ENCODE measurements at regions not wholly inside any gene's neighbourhood (a gene's known extent, or its start where the extent isn't known, plus 50 kb on each side); places are given as distances from the start of the nearest gene placed in this dataset.

- Mint-ChIP-seq H3K4me3 (no peak overlapping the region), H3K4me1 (peaks cover under 1% of the 10 kb centered on the region), H3K27ac (no peak overlapping the region), H3K9me3 (peaks cover 5% of the 10 kb centered on the region), H3K36me3 (ENCODE audit: low read depth) (no peaks in the 10 kb centered on the region), H3K27me3 (ENCODE audit: insufficient read depth) (peaks cover 11% of the 10 kb centered on the region)
- WGBS, 2 experiments (ENCODE audit: insufficient coverage in 1 of 2, insufficient read length in 1 of 2), result 88 to 89% methylated on average over 5 to 16 of the region's 16 CpGs
- no peaks in the 10 kb centered on the region for H3K36me3 ChIP-seq (ENCODE audit: control insufficient read depth, insufficient read depth, low read length)
- H3K4me1 ChIP-seq (ENCODE audit: control insufficient read depth, insufficient read depth, low read length), result no peaks in the 10 kb centered on the region
- H3K27ac ChIP-seq (ENCODE audit: low read depth, low read length), result no peak overlapping the region
- H3K27me3 ChIP-seq (ENCODE audit: control insufficient read depth, insufficient read depth, low read length, poor library complexity, severe bottlenecking), result no peaks in the 10 kb centered on the region
- no peak overlapping the region for H3K4me3 ChIP-seq (ENCODE audit: low read length)
- H3K9ac ChIP-seq (ENCODE audit: extremely low read depth, low read length, poor library complexity, severe bottlenecking), result no peak overlapping the region
- no peak for DNase-seq
- no peak for TF ChIP-seq CTCF (conservative IDR thresholded peaks at IDR 0.05)
- no peaks in the 10 kb centered on the region for H3K9me3 ChIP-seq (ENCODE audit: control insufficient read depth, low read length)
These were observed 172.8 kb upstream of the PMEPA1 start for GRCh38 chr20:57882451-57883161.

- Mint-ChIP-seq H3K27ac (no peak overlapping the region), H3K4me1 (peaks cover 7% of the 10 kb centered on the region), H3K36me3 (ENCODE audit: low read depth) (no peaks in the 10 kb centered on the region), H3K9me3 (no peaks in the 10 kb centered on the region), H3K4me3 (no peak overlapping the region), H3K27me3 (ENCODE audit: insufficient read depth) (peaks cover 11% of the 10 kb centered on the region)
- H3K4me1 ChIP-seq (ENCODE audit: control insufficient read depth, insufficient read depth, low read length), result no peaks in the 10 kb centered on the region
- no peak overlapping the region for H3K9ac ChIP-seq (ENCODE audit: extremely low read depth, low read length, poor library complexity, severe bottlenecking)
- no peak overlapping the region for H3K4me3 ChIP-seq (ENCODE audit: low read length)
- TF ChIP-seq CTCF (conservative IDR thresholded peaks at IDR 0.05), result no peak
- no peaks in the 10 kb centered on the region for H3K27me3 ChIP-seq (ENCODE audit: control insufficient read depth, insufficient read depth, low read length, poor library complexity, severe bottlenecking)
- H3K9me3 ChIP-seq (ENCODE audit: control insufficient read depth, low read length), result no peaks in the 10 kb centered on the region
- H3K27ac ChIP-seq (ENCODE audit: low read depth, low read length), result no peak overlapping the region
- H3K36me3 ChIP-seq (ENCODE audit: control insufficient read depth, insufficient read depth, low read length), result no peaks in the 10 kb centered on the region
- 92% methylated on average over 12 to 15 of the region's 15 CpGs for WGBS, 2 experiments (ENCODE audit: insufficient coverage in 1 of 2, insufficient read length in 1 of 2)
- no peak for DNase-seq
These were observed 171.9 kb upstream of the PMEPA1 start for GRCh38 chr20:57881466-57882385.

GRCh38 chr20:57880571-57880892, 170.7 kb upstream of the PMEPA1 start:
- no peak overlapping the region for H3K27ac Mint-ChIP-seq
- H3K4me1 Mint-ChIP-seq, result peaks cover 7% of the 10 kb centered on the region
- no peak overlapping the region for H3K4me3 Mint-ChIP-seq
- no peaks in the 10 kb centered on the region for H3K9me3 Mint-ChIP-seq
- peaks cover 11% of the 10 kb centered on the region for H3K27me3 Mint-ChIP-seq (ENCODE audit: insufficient read depth)
- Histone ChIP-seq H3K4me3 (ENCODE audit: low read length) (no peak overlapping the region), H3K36me3 (ENCODE audit: control insufficient read depth, insufficient read depth, low read length) (no peaks in the 10 kb centered on the region), H3K9ac (ENCODE audit: extremely low read depth, low read length, poor library complexity, severe bottlenecking) (no peak overlapping the region), H3K9me3 (ENCODE audit: control insufficient read depth, low read length) (no peaks in the 10 kb centered on the region), H3K27ac (ENCODE audit: low read depth, low read length) (no peak overlapping the region), H3K4me1 (ENCODE audit: control insufficient read depth, insufficient read depth, low read length) (no peaks in the 10 kb centered on the region), H3K27me3 (ENCODE audit: control insufficient read depth, insufficient read depth, low read length, poor library complexity, severe bottlenecking) (no peaks in the 10 kb centered on the region)
- no peak for TF ChIP-seq CTCF (conservative IDR thresholded peaks at IDR 0.05)
- DNase-seq, result no peak
- H3K36me3 Mint-ChIP-seq (ENCODE audit: low read depth), result no peaks in the 10 kb centered on the region

Data from endodermal cell (in vitro differentiated cells).